GM12878 (cell line): ENCODE measurements at regions not wholly inside any gene's neighbourhood (a gene's known extent, or its start where the extent isn't known, plus 50 kb on each side); places are given as distances from the start of the nearest gene placed in this dataset.

ENCODE experiments used
- ATAC-seq: fragments of 200-7000 bp; cut with Tn5 transposase; 3 replicates; pipeline ENCODE4 v1.9.1; 2020; ENCODE audit warnings: mild to moderate bottlenecking, moderate library complexity
- BruUV-seq: library from RNA; stranded (reverse); fragments of 400-500 nt; replicated peaks from 2 replicates; lab custom pipeline; 2021; lab: Mats Ljungman, UMichigan
- CTCF ChIA-PET: fragments of 300-600 bp; sonication (Branson Sonifier 250); formaldehyde crosslinking; extraction: SDS; loops from one replicate; lab custom pipeline; 2021; ENCODE audit warnings: inconsistent platforms; lab: Yijun Ruan, JAX
- POLR2A ChIA-PET: fragments of 350-600 bp; formaldehyde crosslinking; extraction: SDS; loops from one replicate; lab custom pipeline; 2021; ENCODE audit warnings: inconsistent platforms; lab: Charles Lee
- RAD21 ChIA-PET: fragments of 300-600 bp; sonication (Branson Sonifier 250); formaldehyde crosslinking; loops from one replicate; lab custom pipeline; 2023; ENCODE audit warnings: antibody characterized with exemption; ENCODE audit not compliant: unreplicated experiment; lab: Charles Lee
- SMC1A ChIA-PET: fragments of 300-600 bp; sonication (Branson Sonifier 250); formaldehyde crosslinking; loops from one replicate; lab custom pipeline; 2023; ENCODE audit not compliant: unreplicated experiment, uncharacterized antibody; lab: Charles Lee
- DNase-seq: peaks from one replicate; pipeline ENCODE4 v3.0.0-alpha.2; 2011; ENCODE audit warnings: low read depth, low spot score
- FAIRE-seq: peaks from 3 replicates; lab custom pipeline; 2011; peaks lifted over from hg19 to GRCh38; lab: Jason Lieb, UNC
- H2AFZ ChIP-seq: 2 replicates; pipeline ENCODE4 v1.6.0; 2011; ENCODE audit warnings: low read depth, low read length, control low read depth; ENCODE audit not compliant: control insufficient read depth
- H3K27ac ChIP-seq: 2 replicates; pipeline ENCODE4 v1.5.1; 2011; ENCODE audit warnings: control low read depth; ENCODE audit not compliant: control insufficient read depth, insufficient read depth
- H3K27me3 ChIP-seq, 2 experiments: replicated peaks in 1 of 2; 2 replicates each; pipeline versions ENCODE4 v1.6.0 to v1.6.1; 2011; ENCODE audit warnings: low read length in 1 of 2; ENCODE audit not compliant: control insufficient read depth in 2 of 2, insufficient read depth in 2 of 2
- H3K36me3 ChIP-seq, 2 experiments: 2 replicates each; pipeline ENCODE4 v1.5.1; 2011; ENCODE audit warnings: low read length in 1 of 2; ENCODE audit not compliant: control insufficient read depth in 2 of 2, insufficient read depth in 2 of 2
- H3K4me1 ChIP-seq: 2 replicates; pipeline ENCODE4 v1.6.1; 2011; ENCODE audit warnings: mild to moderate bottlenecking, low read length, moderate library complexity, mixed read lengths; ENCODE audit not compliant: control insufficient read depth, insufficient read depth
- H3K4me2 ChIP-seq: 2 replicates; pipeline ENCODE4 v1.6.0; 2011; ENCODE audit warnings: control low read depth; ENCODE audit not compliant: control insufficient read depth, insufficient read depth
- H3K4me3 ChIP-seq: fragments of 200-600 bp; sonication (generic); 2 replicates; pipeline ENCODE4 v1.5.1; 2016
- H3K79me2 ChIP-seq: 2 replicates; pipeline ENCODE4 v1.6.0; 2011; ENCODE audit warnings: low read length; ENCODE audit not compliant: control insufficient read depth, insufficient read depth
- H3K9ac ChIP-seq: 2 replicates; pipeline ENCODE4 v1.8.0; 2011; ENCODE audit warnings: low read length, control low read depth, mixed read lengths; ENCODE audit not compliant: control insufficient read depth, insufficient read depth
- H3K9me3 ChIP-seq: replicated peaks from 3 replicates; pipeline ENCODE4 v1.5.1; 2011; ENCODE audit warnings: mild to moderate bottlenecking, low read length; ENCODE audit not compliant: control insufficient read depth, insufficient read depth
- H4K20me1 ChIP-seq: 2 replicates; pipeline ENCODE4 v1.6.0; 2011; ENCODE audit not compliant: control insufficient read depth, insufficient read depth
- ATF7 ChIP-seq: fragments of 450-650 bp; IDR thresholded peaks from 2 replicates; pipeline ENCODE4 v1.6.1; 2016; ENCODE audit warnings: low read depth, mild to moderate bottlenecking
- BHLHE40 ChIP-seq, 2 experiments: fragments of 450-650 bp in 1 of 2; IDR thresholded peaks; 2 replicates each; pipeline ENCODE4 v1.6.1; 2011 to 2017; ENCODE audit warnings: low read depth in 2 of 2, borderline replicate concordance in 1 of 2, improper control_type of control experiment in 1 of 2, low read length in 1 of 2, mild to moderate bottlenecking in 1 of 2
- CEBPB ChIP-seq, 2 experiments: fragments of 150-350 bp in 1 of 2; IDR thresholded peaks; 2 replicates each; pipeline ENCODE4 v1.6.1; 2012 to 2014; ENCODE audit warnings: low read depth in 2 of 2, low read length in 2 of 2, borderline replicate concordance in 1 of 2, inconsistent platforms in 1 of 2
- ELK1 ChIP-seq: IDR thresholded peaks from 2 replicates; pipeline ENCODE4 v1.6.1; 2012; ENCODE audit warnings: low read depth, low read length, improper control_type of control experiment
- IRF4 ChIP-seq: IDR thresholded peaks from 2 replicates; pipeline ENCODE4 v1.6.1; 2011; ENCODE audit warnings: low read depth, low read length
- MAX ChIP-seq: IDR thresholded peaks from 2 replicates; pipeline ENCODE4 v1.6.1; 2012; ENCODE audit warnings: low read depth, low read length, improper control_type of control experiment
- MXI1 ChIP-seq: fragments of 150-350 bp; IDR thresholded peaks from 2 replicates; pipeline ENCODE4 v1.6.1; 2011; ENCODE audit warnings: low read depth, mild to moderate bottlenecking, inconsistent platforms, low read length, improper control_type of control experiment
- MYB ChIP-seq: fragments of 150-350 bp; IDR thresholded peaks from 2 replicates; pipeline ENCODE4 v1.6.1; 2014; ENCODE audit warnings: mild to moderate bottlenecking, low read depth, low read length, borderline replicate concordance
- SUZ12 ChIP-seq: fragments of 200-600 bp; sonication (generic); IDR thresholded peaks from one replicate; pipeline ENCODE4 v1.6.1; 2018; ENCODE audit warnings: antibody characterized with exemption, mild to moderate bottlenecking; ENCODE audit not compliant: unreplicated experiment
- ZBED1 ChIP-seq: IDR thresholded peaks from 2 replicates; pipeline ENCODE4 v1.6.1; 2016; ENCODE audit warnings: borderline replicate concordance
- ZSCAN29 ChIP-seq: fragments of 450-650 bp; IDR thresholded peaks from 2 replicates; pipeline ENCODE4 v1.6.1; 2017; ENCODE audit warnings: mild to moderate bottlenecking, moderate library complexity
- WGBS: methylation state at CpG from one replicate; pipeline ENCODE4 v1.1.6; 2016; ENCODE audit warnings: low lambda C conversion rate; ENCODE audit not compliant: insufficient replicate concordance, insufficient coverage; ENCODE audit errors: missing lambda C conversion rate; 5-methylcytosine and 5-hydroxymethylcytosine counted together
- in situ Hi-C: fragments of 300-500 bp; cut with MboI; formaldehyde crosslinking; loops from 9 replicates; pipeline ENCODE4 v1.14.3; 2018; ENCODE audit warnings: mixed read lengths
- intact Hi-C: fragments of 100-400 bp; cut with micrococcal nuclease; formaldehyde crosslinking; loops from one replicate; pipeline ENCODE4 v1.14.2; 2022; ENCODE audit not compliant: unreplicated experiment

GRCh38 chr12:46480724-46481123, 108.2 kb upstream of the SLC38A2 start:
- no peak overlapping the region for H2AFZ ChIP-seq
- in situ Hi-C loops, result no loop called here

More at GRCh38 chr12:46480724-46481123, 108.2 kb upstream of the SLC38A2 start:
- FAIRE-seq, result no peak
- no peaks in the 10 kb centered on the region for H3K79me2 ChIP-seq
- H3K36me3 ChIP-seq, result no peaks in the 10 kb centered on the region
- H3K27me3 ChIP-seq, result no peaks in the 10 kb centered on the region
- H3K9ac ChIP-seq, result no peak overlapping the region
- H3K27ac ChIP-seq, result no peak overlapping the region
- intact Hi-C loops, result no loop called here
- ChIA-PET RAD21 (interaction anchor here (1.1 to 1.8 kb wide), 2 partner anchors 11 to 94 kb away, joined by 3 to 4 read pairs; no protein-coding TSS in a partner anchor), SMC1A (interaction anchor here (0.7 to 2.8 kb wide), 5 partner anchors 10 to 127 kb away, joined by 3 to 18 read pairs (median 4); no protein-coding TSS in a partner anchor), CTCF (interaction anchor here (0.6 kb wide), 1 partner anchor 32 kb away, joined by 4 read pairs; no protein-coding TSS in a partner anchor), POLR2A (no interaction called here)
- no peaks in the 10 kb centered on the region for H3K4me1 ChIP-seq
- H3K9me3 ChIP-seq, result no peaks in the 10 kb centered on the region
- no peak for DNase-seq
- H3K4me2 ChIP-seq, result no peak overlapping the region
- no peak overlapping the region for H3K4me3 ChIP-seq
- no TSS peak for BruUV-seq
- no peak for TF ChIP-seq ZBED1
- TF ChIP-seq MYB, result no peak
- no peak for TF ChIP-seq CEBPB (IDR thresholded peaks at IDR 0.05; ENCODE audit: borderline replicate concordance in 1 of 2, low read depth in 2 of 2, low read length in 2 of 2)
- no peak for TF ChIP-seq BHLHE40 (IDR thresholded peaks at IDR 0.05; ENCODE audit: borderline replicate concordance in 1 of 2, low read depth in 2 of 2, low read length in 1 of 2)
- TF ChIP-seq SUZ12, result no peak
- TF ChIP-seq IRF4, result no peak
- TF ChIP-seq ZSCAN29, result no peak
- no peak for TF ChIP-seq MAX
- no peak for TF ChIP-seq MXI1
- TF ChIP-seq ELK1, result no peak
- TF ChIP-seq ATF7, result no peak
- 100% methylated on average over 1 of the region's 1 CpG for WGBS
- no peak for ATAC-seq
- H4K20me1 ChIP-seq, result no peaks in the 10 kb centered on the region
